Vagina (tissue), 2 donors: ENCODE measurements at regions not wholly inside any gene's neighbourhood (a gene's known extent, or its start where the extent isn't known, plus 50 kb on each side); places are given as distances from the start of the nearest gene placed in this dataset.

ENCODE experiments used
- DNase-seq, 2 donors: peaks; one replicate each; pipeline ENCODE4 v3.0.0-alpha.2; 2017; ENCODE audit errors: extremely low spot score in 2 of 2
- H3K27ac ChIP-seq: fragments of 200-600 bp; sonication (generic); one replicate; pipeline ENCODE4 v1.5.1; 2019
- H3K27me3 ChIP-seq: fragments of 200-600 bp; sonication (generic); one replicate; pipeline ENCODE4 v1.5.1; 2019
- H3K36me3 ChIP-seq, 2 donors: fragments of 200-600 bp; sonication (generic); one replicate each; pipeline ENCODE4 v1.5.1; 2017 to 2019
- H3K4me1 ChIP-seq: fragments of 200-600 bp; sonication (generic); one replicate; pipeline ENCODE4 v1.5.1; 2019
- H3K4me3 ChIP-seq, 2 donors: fragments of 200-600 bp; sonication (generic); 1 replicate in 1 of 2; 2 replicates in 1 of 2; pipeline ENCODE4 v1.5.1; 2016 to 2019
- H3K9me3 ChIP-seq: fragments of 200-600 bp; sonication (generic); one replicate; pipeline ENCODE4 v1.5.1; 2019
- POLR2A ChIP-seq, 2 donors: fragments of 450-650 bp; IDR thresholded peaks; one replicate each; pipeline ENCODE4 v1.6.1; 2017; ENCODE audit warnings: antibody characterized with exemption in 2 of 2, mild to moderate bottlenecking in 2 of 2, moderate library complexity in 2 of 2
- POLR2AphosphoS5 ChIP-seq, 2 donors: sonication (generic); formaldehyde crosslinking; IDR thresholded peaks; one replicate each; pipeline ENCODE4 v1.9.0; 2017; ENCODE audit warnings: antibody characterized with exemption in 2 of 2, mild to moderate bottlenecking in 2 of 2, low read depth in 1 of 2; ENCODE audit not compliant: insufficient read depth in 1 of 2
- intact Hi-C: fragments of 100-400 bp; cut with DNase I; formaldehyde crosslinking; loops from one replicate; pipeline ENCODE4 v1.15.1; 2023
- TF ChIP-seq, protein P1 (sequence below), 3 experiments: fragments of 450-650 bp in 2 of 3; fragments of 200-600 bp in 1 of 3; sonication (generic) in 1 of 3; IDR thresholded peaks; one replicate each; pipeline ENCODE4 v1.5.1; 2017 to 2019; ENCODE audit warnings: antibody characterized with exemption in 3 of 3, mild to moderate bottlenecking in 2 of 3, moderate library complexity in 2 of 3

- TF ChIP-seq, protein P1, sequence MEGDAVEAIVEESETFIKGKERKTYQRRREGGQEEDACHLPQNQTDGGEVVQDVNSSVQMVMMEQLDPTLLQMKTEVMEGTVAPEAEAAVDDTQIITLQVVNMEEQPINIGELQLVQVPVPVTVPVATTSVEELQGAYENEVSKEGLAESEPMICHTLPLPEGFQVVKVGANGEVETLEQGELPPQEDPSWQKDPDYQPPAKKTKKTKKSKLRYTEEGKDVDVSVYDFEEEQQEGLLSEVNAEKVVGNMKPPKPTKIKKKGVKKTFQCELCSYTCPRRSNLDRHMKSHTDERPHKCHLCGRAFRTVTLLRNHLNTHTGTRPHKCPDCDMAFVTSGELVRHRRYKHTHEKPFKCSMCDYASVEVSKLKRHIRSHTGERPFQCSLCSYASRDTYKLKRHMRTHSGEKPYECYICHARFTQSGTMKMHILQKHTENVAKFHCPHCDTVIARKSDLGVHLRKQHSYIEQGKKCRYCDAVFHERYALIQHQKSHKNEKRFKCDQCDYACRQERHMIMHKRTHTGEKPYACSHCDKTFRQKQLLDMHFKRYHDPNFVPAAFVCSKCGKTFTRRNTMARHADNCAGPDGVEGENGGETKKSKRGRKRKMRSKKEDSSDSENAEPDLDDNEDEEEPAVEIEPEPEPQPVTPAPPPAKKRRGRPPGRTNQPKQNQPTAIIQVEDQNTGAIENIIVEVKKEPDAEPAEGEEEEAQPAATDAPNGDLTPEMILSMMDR (IDR thresholded peaks at IDR 0.05), result no peak
- TF ChIP-seq POLR2A (IDR thresholded peaks at IDR 0.05) (no peak), POLR2AphosphoS5 (IDR thresholded peaks at IDR 0.05; ENCODE audit: insufficient read depth in 1 of 2, low read depth in 1 of 2) (no peak)
- Histone ChIP-seq H3K9me3 (no peaks in the 10 kb centered on the region), H3K36me3 (no peaks in the 10 kb centered on the region)
These were observed 163.9 kb downstream of the LYPLAL1 start for GRCh38 chr1:219337588-219337987.

GRCh38 chr1:219333626-219334025 lies 159.9 kb downstream of the LYPLAL1 start:
- no peak for TF ChIP-seq POLR2AphosphoS5 (IDR thresholded peaks at IDR 0.05; ENCODE audit: insufficient read depth in 1 of 2, low read depth in 1 of 2)
- no peak for TF ChIP-seq POLR2A (IDR thresholded peaks at IDR 0.05)
- TF ChIP-seq, protein P1 (IDR thresholded peaks at IDR 0.05), result no peak
- H3K27me3 ChIP-seq, result no peaks in the 10 kb centered on the region
- intact Hi-C loops, result no loop called here
- H3K27ac ChIP-seq, result no peak overlapping the region
- H3K4me1 ChIP-seq, result no peaks in the 10 kb centered on the region
- no peaks in the 10 kb centered on the region for H3K36me3 ChIP-seq
- no peak for DNase-seq
- H3K9me3 ChIP-seq, result no peaks in the 10 kb centered on the region
- H3K4me3 ChIP-seq, result no peak overlapping the region

More at GRCh38 chr1:219337588-219337987, 163.9 kb downstream of the LYPLAL1 start:
- intact Hi-C loops, result no loop called here
- Histone ChIP-seq H3K27ac (no peak overlapping the region), H3K27me3 (no peaks in the 10 kb centered on the region), H3K4me3 (no peak overlapping the region), H3K4me1 (no peaks in the 10 kb centered on the region)
- DNase-seq, result no peak

- TF ChIP-seq, protein P1 (IDR thresholded peaks at IDR 0.05), result no peak
- no peak for TF ChIP-seq POLR2A (IDR thresholded peaks at IDR 0.05)
- Histone ChIP-seq H3K4me3 (no peak overlapping the region), H3K27me3 (no peaks in the 10 kb centered on the region), H3K27ac (no peak overlapping the region), H3K4me1 (no peaks in the 10 kb centered on the region), H3K36me3 (no peaks in the 10 kb centered on the region), H3K9me3 (no peaks in the 10 kb centered on the region)
- intact Hi-C loops, result no loop called here
- no peak for DNase-seq
These were observed 157.7 kb downstream of the LYPLAL1 start for GRCh38 chr1:219331424-219331823.

GRCh38 chr1:219330669-219331068 lies 157.0 kb downstream of the LYPLAL1 start:
- Histone ChIP-seq H3K4me1 (no peaks in the 10 kb centered on the region), H3K27me3 (no peaks in the 10 kb centered on the region), H3K27ac (no peak overlapping the region), H3K36me3 (no peaks in the 10 kb centered on the region), H3K4me3 (no peak overlapping the region), H3K9me3 (no peaks in the 10 kb centered on the region)
- TF ChIP-seq POLR2AphosphoS5 (IDR thresholded peaks at IDR 0.05; ENCODE audit: insufficient read depth in 1 of 2, low read depth in 1 of 2), result no peak
- no peak for TF ChIP-seq POLR2A (IDR thresholded peaks at IDR 0.05)
- TF ChIP-seq, protein P1 (IDR thresholded peaks at IDR 0.05), result no peak
- DNase-seq, result no peak
- intact Hi-C loops, result no loop called here

- H3K36me3 ChIP-seq, result no peaks in the 10 kb centered on the region
- TF ChIP-seq, protein P1 (IDR thresholded peaks at IDR 0.05), result no peak
- no peak for TF ChIP-seq POLR2AphosphoS5 (IDR thresholded peaks at IDR 0.05; ENCODE audit: insufficient read depth in 1 of 2, low read depth in 1 of 2)
- TF ChIP-seq POLR2A (IDR thresholded peaks at IDR 0.05), result no peak
- DNase-seq, result no peak
- no peaks in the 10 kb centered on the region for H3K9me3 ChIP-seq
- no peaks in the 10 kb centered on the region for H3K27me3 ChIP-seq
- intact Hi-C loops, result no loop called here
- no peak overlapping the region for H3K4me3 ChIP-seq
- no peaks in the 10 kb centered on the region for H3K4me1 ChIP-seq
- H3K27ac ChIP-seq, result no peak overlapping the region
These were observed 156.3 kb downstream of the LYPLAL1 start for GRCh38 chr1:219330001-219330400.
